ENCODE measurements at regions not wholly inside any gene's neighbourhood (a gene's known extent, or its start where the extent isn't known, plus 50 kb on each side); places are given as distances from the start of the nearest gene placed in this dataset.

DNA sequence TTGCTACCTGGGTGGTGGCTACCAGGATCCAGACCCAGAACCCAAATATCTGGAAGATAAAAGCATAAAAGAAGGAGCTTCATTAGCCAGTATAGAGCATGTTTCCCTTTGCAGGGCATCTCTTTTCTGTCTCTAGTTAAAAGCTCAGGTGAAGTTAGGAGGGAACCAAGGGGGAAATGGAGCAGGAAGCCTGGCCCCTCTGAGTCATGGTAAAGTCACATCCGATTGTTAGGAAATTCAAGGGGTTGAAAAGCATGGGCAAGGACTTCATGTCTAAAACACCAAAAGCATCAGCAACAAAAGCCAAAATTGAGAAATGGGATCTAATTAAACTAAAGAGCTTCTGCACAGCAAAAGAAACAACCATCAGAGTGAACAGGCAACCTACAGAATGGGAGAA, 126.9 kb downstream of the RPIA start:
- no peaks in the 10 kb centered on the region for H3K27me3 ChIP-seq
- H3K9ac ChIP-seq (ENCODE audit: low read depth in 2 of 2, low read length in 2 of 2), result no peak overlapping the region
- no peak for DNase-seq
- H3K4me1 ChIP-seq, result no peaks in the 10 kb centered on the region
- H3K9me3 ChIP-seq, result no peaks in the 10 kb centered on the region
- H3K4me3 ChIP-seq, result no peak overlapping the region
- TF ChIP-seq CTCF (IDR thresholded peaks at IDR 0.05), result no peak
- H3K36me3 ChIP-seq, result no peaks in the 10 kb centered on the region
- intact Hi-C loops (cut with DNase I), result no loop called here
- no peak overlapping the region for H3K27ac ChIP-seq

GRCh38 chr2:88824951-88825350, 133.5 kb downstream of the RPIA start:
- no peaks in the 10 kb centered on the region for H3K4me1 ChIP-seq
- no peak overlapping the region for H3K4me3 ChIP-seq
- H3K9ac ChIP-seq (ENCODE audit: low read depth in 2 of 2, low read length in 2 of 2), result no peak overlapping the region
- no peak for TF ChIP-seq CTCF (IDR thresholded peaks at IDR 0.05)
- intact Hi-C loops (cut with DNase I), result no loop called here
- H3K27ac ChIP-seq, result no peak overlapping the region
- DNase-seq, result no peak
- H3K9me3 ChIP-seq, result no peaks in the 10 kb centered on the region
- H3K36me3 ChIP-seq, result no peaks in the 10 kb centered on the region
- H3K27me3 ChIP-seq, result no peaks in the 10 kb centered on the region

- no peak for DNase-seq
- no peaks in the 10 kb centered on the region for H3K9me3 ChIP-seq
- no peak overlapping the region for H3K9ac ChIP-seq (ENCODE audit: low read depth in 2 of 2, low read length in 2 of 2)
- H3K27me3 ChIP-seq, result no peaks in the 10 kb centered on the region
- no peaks in the 10 kb centered on the region for H3K36me3 ChIP-seq
- no peak for TF ChIP-seq CTCF (IDR thresholded peaks at IDR 0.05)
- H3K4me1 ChIP-seq, result no peaks in the 10 kb centered on the region
- H3K4me3 ChIP-seq, result no peak overlapping the region
- H3K27ac ChIP-seq, result no peak overlapping the region
- intact Hi-C loops (cut with DNase I), result no loop called here
Measured at GRCh38 chr2:88826399-88826798, 134.9 kb downstream of the RPIA start.

- H3K9me3 ChIP-seq, result no peaks in the 10 kb centered on the region
- no peaks in the 10 kb centered on the region for H3K4me1 ChIP-seq
- no peaks in the 10 kb centered on the region for H3K27me3 ChIP-seq
- TF ChIP-seq CTCF (IDR thresholded peaks at IDR 0.05), result no peak
- H3K36me3 ChIP-seq, result no peaks in the 10 kb centered on the region
- no peak overlapping the region for H3K27ac ChIP-seq
- intact Hi-C loops (cut with DNase I), result no loop called here
- no peak for DNase-seq
- no peak overlapping the region for H3K4me3 ChIP-seq
- H3K9ac ChIP-seq (ENCODE audit: low read depth in 2 of 2, low read length in 2 of 2), result no peak overlapping the region
Measured at GRCh38 chr2:88827821-88828220, 136.3 kb downstream of the RPIA start.

DNA sequence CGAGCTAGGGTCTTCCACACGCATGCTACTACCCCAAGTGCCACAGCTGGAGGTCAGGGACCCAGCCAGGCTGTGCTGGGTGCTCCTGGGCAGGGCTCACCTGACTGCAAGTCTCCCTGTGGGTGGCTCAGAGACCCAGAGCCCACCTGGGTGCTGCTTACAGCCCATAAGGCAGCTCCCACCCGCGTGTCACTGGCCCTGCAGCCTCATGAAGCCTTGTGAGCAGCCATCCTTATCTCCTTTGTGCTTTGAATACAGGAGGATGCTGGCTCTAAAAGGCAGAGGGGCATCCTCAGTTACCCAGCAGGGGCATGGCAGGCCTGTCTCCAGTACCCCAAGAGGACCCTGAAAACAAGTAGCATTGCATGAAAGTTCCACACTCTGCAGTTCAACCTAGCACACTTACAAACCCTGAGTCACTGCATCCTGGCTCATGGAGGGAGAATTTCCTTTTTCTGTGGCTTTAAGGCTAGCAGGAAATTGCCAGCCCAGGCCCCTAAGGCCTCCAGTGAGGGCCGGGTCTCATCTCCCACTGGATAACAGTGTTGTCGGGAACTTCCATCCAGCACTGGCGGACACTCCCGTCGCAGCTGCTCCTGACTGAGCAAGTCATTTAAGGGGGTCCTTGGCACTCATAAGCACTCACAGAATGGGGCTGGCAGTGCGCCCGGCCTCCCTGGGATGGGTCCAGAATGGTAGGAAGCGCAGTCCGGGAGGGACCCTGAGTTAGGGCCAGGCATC, 137.1 kb downstream of the RPIA start:
- no peak for DNase-seq

More for the DNA sequence above, 137.1 kb downstream of the RPIA start:
- Histone ChIP-seq H3K4me3 (no peak overlapping the region), H3K4me1 (no peaks in the 10 kb centered on the region), H3K36me3 (no peaks in the 10 kb centered on the region), H3K27ac (no peak overlapping the region), H3K9me3 (no peaks in the 10 kb centered on the region), H3K9ac (ENCODE audit: low read depth in 2 of 2, low read length in 2 of 2) (no peak overlapping the region), H3K27me3 (no peaks in the 10 kb centered on the region)
- no peak for TF ChIP-seq CTCF (IDR thresholded peaks at IDR 0.05)
- intact Hi-C loops (cut with DNase I), result no loop called here
